ENCODE measurements at regions not wholly inside any gene's neighbourhood (a gene's known extent, or its start where the extent isn't known, plus 50 kb on each side); places are given as distances from the start of the nearest gene placed in this dataset.

DNA sequence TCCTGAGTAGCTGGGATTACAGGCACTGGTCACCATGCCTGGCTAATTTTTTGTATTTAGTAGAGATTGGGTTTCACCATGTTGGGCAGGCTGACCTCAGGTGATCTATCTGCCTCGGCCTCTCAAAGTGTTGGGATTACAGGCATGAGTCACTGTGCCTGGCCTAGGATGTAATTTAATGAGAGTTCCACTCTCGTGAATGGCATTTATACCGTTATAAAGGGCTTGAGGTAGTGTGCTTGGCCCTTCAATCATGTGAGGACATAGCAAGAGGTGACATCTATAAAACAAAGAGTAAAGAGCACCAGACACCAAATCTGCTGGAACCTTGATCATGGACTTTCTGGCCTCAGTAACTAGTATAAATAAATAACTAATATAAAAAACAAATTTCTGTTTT, 93.5 kb upstream of the PPP1R9A start:
- DNase-seq = no peak

DNA sequence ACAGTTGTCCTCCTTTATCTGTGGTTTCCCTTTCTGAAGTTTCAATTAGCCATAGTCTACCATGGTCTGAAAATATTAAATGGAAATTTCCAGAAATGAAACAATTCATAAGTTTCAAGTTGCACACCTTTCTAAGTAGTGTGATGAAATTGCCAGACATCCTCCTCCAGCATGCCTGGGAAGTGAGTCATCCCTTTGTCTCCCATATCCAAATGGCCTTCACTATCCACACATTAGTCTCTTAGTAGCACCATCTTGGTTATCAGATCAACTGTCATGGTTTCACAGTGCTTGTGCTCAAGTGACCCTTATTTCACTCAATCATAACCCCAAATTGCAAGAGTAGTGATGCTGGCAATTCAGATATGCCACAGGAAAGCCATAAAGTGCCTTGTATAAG, 83.4 kb upstream of the PPP1R9A start:
- DNase-seq = no peak

DNA sequence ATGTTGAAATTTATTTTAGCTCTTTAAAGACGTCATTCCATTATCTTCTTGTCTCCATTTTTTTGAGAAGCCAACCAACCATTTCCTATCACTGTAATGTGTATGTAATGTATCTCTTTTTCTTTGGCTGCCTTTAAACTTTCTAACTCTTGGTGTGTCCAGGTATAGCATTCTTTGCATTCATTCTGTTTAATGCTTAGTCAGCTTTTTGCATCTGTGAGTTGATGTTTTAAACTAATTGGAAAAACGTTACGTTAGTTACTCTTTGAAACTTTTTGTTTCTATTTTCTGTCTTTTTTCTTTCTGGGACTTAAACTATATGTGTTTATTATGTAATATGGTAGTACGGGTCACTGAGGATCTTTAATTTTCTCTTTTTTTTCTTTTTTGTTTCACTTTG, 77.4 kb upstream of the PPP1R9A start:
- DNase-seq = no peak

DNA sequence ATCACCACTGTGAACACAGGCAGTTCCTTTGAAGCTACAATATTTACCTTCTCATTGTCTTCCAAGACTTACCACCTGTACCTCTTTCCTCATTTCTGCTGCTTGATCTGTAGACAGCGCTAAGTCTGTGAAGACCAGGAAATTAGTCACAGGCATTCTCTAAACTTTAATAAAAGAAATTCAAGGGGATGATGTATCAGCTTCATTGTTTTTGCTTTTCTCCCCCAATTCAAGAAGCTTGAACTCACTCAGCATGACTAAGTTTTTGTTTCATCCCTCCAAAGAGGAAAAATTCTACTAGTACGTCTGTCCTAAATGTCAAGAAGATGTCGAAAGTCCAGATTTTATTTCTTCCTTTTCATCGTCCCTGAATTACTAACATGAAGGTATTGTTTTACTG, 75.3 kb upstream of the PPP1R9A start:
- DNase-seq = no peak

DNA sequence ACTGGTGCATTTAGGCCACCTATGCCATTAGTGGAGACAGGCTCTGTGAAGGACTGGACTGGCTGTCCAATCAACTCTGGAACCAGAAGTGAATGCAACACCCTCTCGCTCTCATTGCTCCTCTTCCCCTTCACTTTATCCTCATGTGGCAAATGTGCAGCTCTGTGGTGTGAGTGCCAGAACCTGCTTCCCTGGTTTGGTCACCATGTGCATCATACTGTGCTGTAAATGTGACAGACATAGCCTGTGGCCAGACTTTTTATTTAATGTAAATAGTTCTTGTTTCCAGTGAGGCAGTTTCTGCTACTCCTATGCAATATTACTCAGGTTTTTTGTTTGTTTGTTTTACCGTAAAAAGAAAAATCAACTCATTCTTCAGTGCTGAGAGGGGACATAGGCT, 73.0 kb upstream of the PPP1R9A start:
- DNase-seq = no peak

DNA sequence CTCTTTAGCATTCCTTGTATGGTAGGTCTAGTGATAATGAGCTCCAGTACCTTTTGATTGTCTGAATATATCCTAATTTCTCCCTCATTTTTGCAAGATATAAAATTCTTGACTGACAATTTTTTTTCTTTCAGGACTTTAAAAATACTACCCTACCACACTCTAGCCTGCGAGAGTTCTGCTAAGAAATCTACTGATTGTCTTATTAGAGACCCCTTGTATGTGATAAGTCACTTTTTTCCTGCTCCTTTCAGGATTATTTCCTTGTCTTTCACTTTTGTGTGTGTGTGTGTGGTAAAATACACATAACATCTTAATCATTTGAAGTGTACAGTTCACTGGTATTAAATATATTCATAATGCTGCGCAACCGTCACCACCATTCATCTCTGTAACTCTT, 68.7 kb upstream of the PPP1R9A start:
- DNase-seq = no peak

DNA sequence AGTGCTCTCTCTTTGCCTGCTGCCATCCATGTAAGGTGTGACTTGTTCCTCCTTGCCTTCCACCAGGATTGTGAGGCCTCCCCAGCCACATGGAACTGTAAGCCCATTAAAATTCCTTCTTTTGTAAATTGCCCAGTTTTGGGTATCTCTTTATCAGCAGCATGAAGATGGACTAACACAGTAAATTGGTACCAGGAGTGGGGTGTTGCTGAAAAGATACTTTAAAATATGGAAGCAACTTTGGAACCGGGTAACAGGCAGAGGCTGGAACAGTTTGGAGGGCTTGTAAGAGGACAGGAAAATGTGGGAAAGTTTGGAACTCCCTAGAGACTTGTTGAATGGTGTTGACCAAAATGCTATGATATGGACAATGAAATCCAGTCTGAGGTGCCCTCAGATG, 63.8 kb upstream of the PPP1R9A start:
- no peak for DNase-seq

DNA sequence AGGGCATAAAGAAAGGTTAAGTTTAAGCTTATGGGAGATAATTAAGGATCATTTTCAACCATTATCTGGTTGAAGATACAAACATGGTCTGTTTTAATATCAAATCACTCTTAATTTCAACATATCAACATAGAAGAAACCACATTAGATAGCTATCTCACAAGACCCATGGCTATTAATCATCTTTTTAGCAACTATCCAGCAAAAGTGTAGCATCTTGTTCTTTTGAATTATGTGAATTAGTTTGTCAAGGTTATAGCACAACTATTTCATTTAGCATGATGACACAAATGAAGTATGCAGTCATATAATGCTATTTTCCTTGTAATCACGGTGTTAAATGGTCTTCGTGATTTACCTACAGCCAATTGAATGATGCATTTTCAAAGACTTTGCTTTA, 58.9 kb upstream of the PPP1R9A start:
- no peak for DNase-seq

DNA sequence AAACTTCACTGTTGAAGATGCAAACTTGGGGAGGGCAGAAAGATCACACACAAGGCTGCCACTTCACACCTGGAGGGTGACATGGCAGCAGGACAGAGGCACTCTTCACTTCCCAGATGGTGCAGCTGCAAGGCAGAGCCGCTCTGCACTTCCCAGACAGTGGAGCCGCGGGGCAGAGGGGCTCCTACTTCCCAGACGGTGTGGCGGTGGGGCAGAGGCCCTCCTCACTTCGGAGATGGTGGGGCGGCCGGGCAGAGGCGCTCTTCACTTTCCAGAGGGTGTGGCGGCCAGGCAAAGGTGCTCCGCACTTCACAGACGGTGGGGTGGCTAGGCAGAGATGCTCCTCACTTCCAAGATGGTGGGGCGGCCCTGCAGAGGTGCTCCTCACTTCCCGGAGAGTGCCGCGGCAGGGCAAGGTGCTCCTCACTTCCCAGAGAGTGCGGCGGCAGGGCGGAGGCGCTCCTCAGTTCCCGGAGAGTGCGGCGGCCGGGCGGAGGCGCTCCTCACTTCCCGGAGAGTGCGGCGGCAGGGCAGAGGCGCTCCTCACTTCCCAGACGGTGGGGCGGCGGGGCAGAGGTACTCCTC, 58.3 kb upstream of the PPP1R9A start:
- no peak for DNase-seq

DNA sequence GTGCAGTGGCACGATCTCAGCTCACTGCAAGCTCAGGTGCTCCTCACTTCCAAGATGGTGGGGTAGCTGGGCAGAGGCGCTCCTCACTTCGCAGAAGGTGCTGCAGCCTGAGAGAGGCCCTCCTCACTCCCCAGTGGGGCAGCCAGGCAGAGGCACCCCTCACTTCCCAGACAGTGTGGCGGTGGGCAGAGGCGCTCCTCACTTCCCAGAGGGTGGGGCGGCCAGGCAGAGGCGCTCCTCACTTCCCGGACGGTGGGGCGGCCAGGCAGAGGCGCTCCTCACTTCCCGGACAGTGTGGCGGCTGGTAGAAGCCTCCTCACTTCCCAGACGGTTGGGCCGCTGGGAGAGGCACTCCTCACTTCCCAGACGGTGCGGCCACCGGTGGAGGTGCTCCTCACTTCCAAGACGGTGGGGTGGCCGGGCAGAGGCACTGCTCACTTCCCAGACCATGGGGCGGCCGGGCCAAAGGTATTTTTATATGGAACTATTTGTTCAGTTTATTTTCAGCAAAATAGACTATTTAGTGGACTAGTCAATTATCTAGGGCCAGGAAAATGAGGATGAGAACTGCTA, 57.7 kb upstream of the PPP1R9A start:
- no peak for DNase-seq

DNA sequence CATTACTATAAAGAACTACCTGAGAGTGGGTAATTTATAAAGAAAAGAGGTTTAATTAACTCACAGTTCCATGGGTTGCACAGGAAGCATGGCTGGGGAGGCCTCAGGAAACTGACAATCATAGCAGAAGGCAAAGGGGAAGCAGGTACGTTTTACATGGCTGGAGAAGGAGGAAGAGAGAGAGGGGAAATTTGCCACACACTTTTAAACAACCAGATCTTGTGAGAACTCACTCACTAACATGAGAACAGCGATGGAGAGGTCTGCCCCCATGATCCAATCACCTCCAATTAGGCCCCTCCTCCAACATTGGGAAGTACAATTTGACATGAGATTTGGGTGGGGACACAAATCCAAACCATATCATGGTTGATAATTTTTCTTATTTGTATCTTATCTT, 51.8 kb upstream of the PPP1R9A start:
- DNase-seq = no peak

DNA sequence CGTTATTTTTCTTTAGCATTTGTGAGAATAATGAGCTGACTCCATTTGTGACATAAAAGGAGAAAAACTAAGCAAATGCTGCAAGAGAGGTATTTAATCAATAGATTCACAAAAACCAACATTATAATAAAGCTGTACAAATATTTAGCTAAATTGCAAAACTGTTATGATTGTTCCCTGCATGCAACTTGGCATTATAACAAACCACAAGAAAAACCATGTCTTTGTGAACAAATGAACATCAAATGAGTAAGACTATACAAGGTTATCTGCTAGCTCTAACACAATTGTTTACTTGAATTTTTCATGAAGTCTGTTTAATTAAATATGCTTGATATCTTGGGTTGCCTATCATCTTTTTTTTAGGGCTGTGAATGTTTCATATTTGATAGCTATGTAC, 50.8 kb upstream of the PPP1R9A start:
- no peak for DNase-seq
